Keratinocyte (primary cell): ENCODE measurements at regions not wholly inside any gene's neighbourhood (a gene's known extent, or its start where the extent isn't known, plus 50 kb on each side); places are given as distances from the start of the nearest gene placed in this dataset.

Experiments
- EZH2 ChIP-seq: IDR thresholded peaks from one replicate; pipeline ENCODE4 v1.6.1; 2012; ENCODE audit warnings: inconsistent platforms, mild to moderate bottlenecking, low read length, moderate library complexity
- TF ChIP-seq, protein P1 (sequence below), 3 experiments: IDR thresholded peaks in 1 of 3; conservative IDR thresholded peaks in 1 of 3; optimal IDR thresholded peaks in 1 of 3; 2 replicates in 2 of 3; 3 replicates in 1 of 3; pipeline versions ENCODE3 to v1.5.1; 2011; ENCODE audit warnings: low read length in 3 of 3, mild to moderate bottlenecking in 3 of 3, moderate library complexity in 2 of 3, control low read depth in 1 of 3, inconsistent platforms in 1 of 3; ENCODE audit not compliant: insufficient read depth in 2 of 3; ENCODE audit errors: extremely low read depth in 1 of 3

DNA sequence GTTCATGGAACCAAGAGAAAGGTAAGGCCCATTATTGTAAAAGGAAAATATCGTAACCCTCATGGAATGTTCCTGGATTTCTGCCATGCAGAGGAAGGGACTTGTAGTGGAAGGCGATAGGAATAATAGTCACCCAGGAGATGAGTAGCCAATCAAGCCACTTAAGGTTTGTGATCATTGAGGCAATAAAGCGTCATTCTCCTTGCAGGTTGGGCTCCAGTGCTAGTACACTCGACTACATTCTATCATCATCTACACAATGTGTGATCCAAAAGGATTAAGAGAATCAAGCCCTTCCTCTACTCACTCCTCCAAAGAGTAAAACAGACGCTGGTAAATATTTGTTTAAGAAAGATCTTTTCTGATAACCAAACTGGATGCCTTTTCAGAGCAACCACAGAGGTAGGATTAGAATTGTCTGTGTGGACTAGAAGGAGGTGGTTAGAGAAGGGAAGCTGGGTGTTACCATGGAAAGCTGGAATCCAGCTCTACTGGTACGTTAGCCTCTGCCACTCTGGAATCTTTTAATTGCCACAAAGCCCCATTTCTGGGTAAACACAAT, 245.7 kb downstream of the IKZF2 start:
- TF ChIP-seq, protein P1, sequence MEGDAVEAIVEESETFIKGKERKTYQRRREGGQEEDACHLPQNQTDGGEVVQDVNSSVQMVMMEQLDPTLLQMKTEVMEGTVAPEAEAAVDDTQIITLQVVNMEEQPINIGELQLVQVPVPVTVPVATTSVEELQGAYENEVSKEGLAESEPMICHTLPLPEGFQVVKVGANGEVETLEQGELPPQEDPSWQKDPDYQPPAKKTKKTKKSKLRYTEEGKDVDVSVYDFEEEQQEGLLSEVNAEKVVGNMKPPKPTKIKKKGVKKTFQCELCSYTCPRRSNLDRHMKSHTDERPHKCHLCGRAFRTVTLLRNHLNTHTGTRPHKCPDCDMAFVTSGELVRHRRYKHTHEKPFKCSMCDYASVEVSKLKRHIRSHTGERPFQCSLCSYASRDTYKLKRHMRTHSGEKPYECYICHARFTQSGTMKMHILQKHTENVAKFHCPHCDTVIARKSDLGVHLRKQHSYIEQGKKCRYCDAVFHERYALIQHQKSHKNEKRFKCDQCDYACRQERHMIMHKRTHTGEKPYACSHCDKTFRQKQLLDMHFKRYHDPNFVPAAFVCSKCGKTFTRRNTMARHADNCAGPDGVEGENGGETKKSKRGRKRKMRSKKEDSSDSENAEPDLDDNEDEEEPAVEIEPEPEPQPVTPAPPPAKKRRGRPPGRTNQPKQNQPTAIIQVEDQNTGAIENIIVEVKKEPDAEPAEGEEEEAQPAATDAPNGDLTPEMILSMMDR (optimal IDR thresholded peaks at IDR 0.05 in 1 of 3, IDR thresholded peaks at IDR 0.05 in 1 of 3, conservative IDR thresholded peaks at IDR 0.05 in 1 of 3; ENCODE audit: extremely low read depth in 1 of 3, insufficient read depth in 2 of 3, low read length in 3 of 3): no peak
- no peak for TF ChIP-seq EZH2
